SK-MEL-5 (cell line): ENCODE measurements at regions not wholly inside any gene's neighbourhood (a gene's known extent, or its start where the extent isn't known, plus 50 kb on each side); places are given as distances from the start of the nearest gene placed in this dataset.

Experiments
- DNase-seq: peaks from one replicate; pipeline ENCODE4 v3.0.0-alpha.2; 2016; ENCODE audit warnings: low read depth, low spot score
- in situ Hi-C: cut with HindIII; loops from 2 replicates; pipeline ENCODE4 v1.10.0; 2016; ENCODE audit warnings: low sequenced_read_pairs, high pct_unique_total_duplicates, low pct_unique_long_range_greater_than_20kb

- DNase-seq: no peak
- in situ Hi-C loops: no loop called here
Observed at GRCh38 chr17:72386619-72387237, 265.9 kb downstream of the SOX9 start.

- DNase-seq: no peak
- in situ Hi-C loops: no loop called here
Observed at GRCh38 chr17:72387487-72387886, 266.7 kb downstream of the SOX9 start.

GRCh38 chr17:72387969-72388368 lies 267.1 kb downstream of the SOX9 start:
- no peak for DNase-seq
- in situ Hi-C loops: no loop called here

DNA sequence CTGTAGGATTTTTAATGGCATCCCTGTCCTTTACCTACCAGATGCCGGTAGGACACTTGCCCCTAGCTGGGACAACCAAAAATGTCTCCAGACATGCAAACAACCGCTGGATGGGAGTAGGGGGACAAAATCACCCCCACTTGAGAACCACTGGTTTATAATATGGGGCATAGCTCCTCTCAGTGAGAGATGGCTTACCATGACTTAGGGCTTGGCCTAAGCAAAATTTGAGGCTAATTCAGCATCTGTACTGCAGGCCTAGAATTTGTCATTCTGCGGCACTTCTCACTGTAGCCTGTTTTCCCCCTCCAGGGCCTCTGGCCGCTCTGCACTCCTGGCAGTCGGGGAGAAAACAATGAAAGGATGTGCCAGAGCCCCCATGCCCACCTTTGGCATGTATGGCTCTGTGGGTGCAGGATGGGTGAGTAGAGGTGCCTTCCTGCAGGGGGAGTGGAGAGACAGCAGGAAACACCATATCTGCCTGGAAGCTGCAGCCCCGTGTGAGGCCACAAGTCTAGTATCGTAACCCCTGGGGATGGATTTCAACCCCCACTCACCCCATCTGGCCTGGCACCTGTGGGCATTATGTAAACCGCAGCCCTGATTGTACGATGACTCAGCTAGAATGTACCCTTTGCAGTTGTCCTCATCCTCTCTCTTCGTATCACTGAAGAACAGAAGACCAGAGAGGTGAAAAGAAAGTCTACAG lies 268.1 kb downstream of the SOX9 start:
- in situ Hi-C loops: no loop called here
- DNase-seq: peak; percentile 45

- DNase-seq: no peak
- in situ Hi-C loops: no loop called here
Observed at GRCh38 chr17:72390675-72391508, 270.1 kb downstream of the SOX9 start.

DNA sequence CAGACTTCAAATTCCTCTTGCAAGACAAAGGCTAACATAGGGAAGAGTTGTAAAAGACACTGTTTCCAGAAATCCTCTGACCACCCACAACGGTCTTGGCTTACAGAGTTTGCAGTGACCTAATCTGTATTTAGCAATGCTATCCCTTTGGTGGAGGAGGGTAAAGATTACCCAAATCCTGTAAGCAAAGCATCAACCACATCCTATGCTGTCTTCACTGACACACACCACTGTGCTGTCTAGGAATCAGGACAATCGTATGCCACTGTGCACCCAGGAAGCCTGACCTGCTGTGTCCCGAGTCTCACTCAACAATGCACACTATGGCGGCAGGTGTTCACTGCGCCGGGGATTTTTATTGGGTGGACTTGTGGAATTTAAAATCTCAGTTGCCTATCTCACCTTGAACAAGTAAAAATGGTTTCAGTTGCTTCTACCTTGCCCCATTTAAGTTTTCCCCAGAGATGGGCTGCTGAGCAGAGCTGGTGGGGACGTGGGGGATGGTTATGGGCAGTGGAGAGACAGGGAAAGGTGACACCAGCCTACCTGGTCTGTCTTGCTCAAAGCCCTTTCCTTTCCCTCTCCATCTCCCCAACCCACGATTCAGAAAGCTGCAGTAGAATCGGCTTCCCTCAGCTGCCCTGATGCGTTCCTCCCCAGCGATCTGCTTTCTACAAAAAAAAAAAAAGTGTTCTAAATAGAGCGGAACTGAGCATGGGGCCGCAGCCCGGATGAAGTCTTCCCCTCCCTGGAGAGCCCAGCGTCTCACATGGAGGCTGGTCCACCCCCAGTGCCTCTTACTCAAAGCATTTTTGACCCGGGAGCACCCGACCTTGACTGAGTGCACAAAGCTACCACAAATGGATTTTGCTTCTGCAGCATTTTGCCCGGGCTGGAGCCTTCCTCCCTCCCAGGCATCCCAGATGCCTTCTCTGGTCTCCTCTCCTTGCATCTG lies 271.5 kb downstream of the SOX9 start:
- in situ Hi-C loops: no loop called here
- DNase-seq: no peak

- in situ Hi-C loops: no loop called here
- no peak for DNase-seq
Observed at GRCh38 chr17:72393553-72393952, 272.7 kb downstream of the SOX9 start.

- in situ Hi-C loops: no loop called here
- no peak for DNase-seq
Observed at GRCh38 chr17:72394531-72394930, 273.7 kb downstream of the SOX9 start.

GRCh38 chr17:72396121-72396520 lies 275.3 kb downstream of the SOX9 start:
- in situ Hi-C loops: no loop called here
- no peak for DNase-seq

DNA sequence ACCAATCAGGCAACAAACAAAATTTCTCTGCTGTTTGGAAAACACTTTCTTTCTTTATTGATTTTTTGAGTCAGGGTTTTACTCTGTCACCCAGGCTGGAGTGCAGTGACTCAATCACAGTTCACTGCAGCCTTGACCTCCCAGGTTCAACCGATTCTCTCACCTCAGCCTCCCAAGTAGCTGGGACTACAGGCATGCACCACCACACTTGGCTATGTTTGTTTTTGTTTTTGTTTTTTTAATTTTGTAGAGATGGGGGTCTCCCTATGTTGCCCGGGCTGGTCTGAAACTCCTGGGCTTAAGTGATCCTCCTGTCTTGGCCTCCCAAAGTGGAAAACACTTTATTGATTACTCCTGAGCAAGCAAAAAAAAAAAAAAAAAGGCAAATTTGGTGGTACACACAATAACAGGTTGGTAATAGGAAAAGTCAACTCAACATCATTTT lies 276.4 kb downstream of the SOX9 start:
- DNase-seq: no peak
- in situ Hi-C loops: no loop called here

DNA sequence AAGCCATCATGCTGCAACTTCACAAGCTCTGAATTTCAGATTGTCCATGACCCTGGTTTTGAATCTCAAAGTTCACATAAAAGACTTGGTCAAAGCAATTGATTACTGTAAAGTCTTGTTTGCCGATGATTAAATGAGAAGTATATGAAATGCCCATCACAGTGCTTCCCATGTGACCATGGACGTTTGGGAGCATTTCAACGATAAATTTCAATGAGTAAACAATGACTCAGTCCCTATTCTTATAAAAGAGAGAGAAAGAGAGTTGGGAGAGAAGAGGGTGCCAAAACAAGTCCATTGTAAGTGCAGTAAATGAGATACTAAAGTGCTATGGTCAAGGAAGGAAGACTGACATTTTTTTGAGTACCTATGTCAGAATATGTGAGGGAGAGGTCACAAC lies 276.9 kb downstream of the SOX9 start:
- in situ Hi-C loops: no loop called here
- DNase-seq: no peak

- DNase-seq: no peak
- in situ Hi-C loops: no loop called here
Observed at GRCh38 chr17:72399023-72399607, 278.3 kb downstream of the SOX9 start.

DNA sequence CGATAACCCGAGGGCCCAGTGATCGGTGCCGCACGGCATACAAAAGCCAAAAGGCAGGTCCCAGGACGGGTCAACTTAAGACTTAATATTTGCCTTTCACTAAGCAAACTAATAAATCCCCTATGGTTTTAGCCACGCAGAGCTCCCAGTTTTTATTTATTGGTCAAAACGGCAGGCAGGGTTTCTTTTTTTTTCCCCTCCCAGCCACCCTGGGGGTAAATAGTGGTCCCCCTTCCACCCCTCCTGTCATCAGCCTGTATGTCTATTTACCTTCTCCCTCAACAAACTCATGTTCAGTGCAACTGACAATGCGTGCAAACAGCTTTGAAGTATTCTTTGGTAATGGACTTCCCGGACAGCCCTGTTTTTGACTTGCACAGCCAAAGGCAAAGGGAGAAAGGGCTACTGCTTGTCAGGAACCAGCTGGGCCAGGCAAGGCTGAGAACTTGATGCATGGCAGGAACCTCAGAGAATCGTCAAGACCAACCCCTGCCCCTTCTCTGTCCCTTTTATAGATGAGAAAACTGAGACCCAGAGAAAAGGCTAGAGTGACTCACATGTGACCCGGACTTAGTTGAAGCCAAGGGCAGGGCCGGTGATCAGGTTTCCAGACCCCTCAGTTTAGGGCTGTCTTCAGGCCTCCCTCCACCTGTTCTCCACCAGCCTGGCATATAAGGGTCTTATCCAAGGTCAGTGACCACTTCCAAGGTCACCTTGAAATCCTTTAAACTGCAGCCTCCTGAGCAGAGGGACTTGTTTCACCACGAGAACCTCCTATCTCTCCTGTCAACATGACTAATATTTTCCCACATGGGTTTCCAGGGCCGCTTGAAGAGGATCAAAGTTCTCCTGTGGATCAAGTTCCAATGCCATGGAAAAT lies 279.0 kb downstream of the SOX9 start:
- in situ Hi-C loops: no loop called here
- DNase-seq: no peak

GRCh38 chr17:72400488-72400827 lies 279.6 kb downstream of the SOX9 start:
- no peak for DNase-seq
- in situ Hi-C loops: no loop called here

DNA sequence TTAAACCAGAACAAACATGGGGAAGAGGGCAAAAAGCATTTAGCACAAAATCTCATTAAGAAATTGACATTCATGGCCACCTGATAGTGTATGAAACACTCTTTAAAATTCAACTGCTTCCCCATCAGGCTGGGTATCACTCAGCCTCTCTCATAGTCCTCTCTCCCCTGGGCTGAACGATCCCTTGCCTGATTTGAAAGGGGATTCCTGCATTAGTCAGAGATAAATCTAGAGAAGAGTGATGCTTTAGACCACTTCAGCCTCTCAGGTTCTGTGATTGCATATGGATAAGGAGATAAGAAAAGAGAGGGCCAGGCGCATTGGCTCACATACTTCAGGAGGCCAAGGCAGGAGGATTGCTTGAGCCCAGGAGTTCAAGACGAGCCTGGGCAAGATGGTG lies 280.0 kb downstream of the SOX9 start:
- in situ Hi-C loops: no loop called here
- no peak for DNase-seq

- DNase-seq: no peak
- in situ Hi-C loops: no loop called here
Observed at GRCh38 chr17:72401883-72402726, 281.3 kb downstream of the SOX9 start.
